Activated naive CD4-positive, alpha-beta T cell treated with anti-CD3 and anti-CD28 coated beads, Interleukin-2, amount 50 U/mL, for 72 hours (primary cell): ENCODE measurements at regions not wholly inside any gene's neighbourhood (a gene's known extent, or its start where the extent isn't known, plus 50 kb on each side); places are given as distances from the start of the nearest gene placed in this dataset.

Source experiments
- ATAC-seq, 2 donors: fragments of 150-1000 bp; cut with Tn5 transposase; 2 replicates each; pipeline ENCODE4 v1.10.0; 2021; ENCODE audit warnings: mild to moderate bottlenecking in 2 of 2, moderate library complexity in 2 of 2
- DNase-seq, 2 donors: peaks; one replicate each; pipeline ENCODE4 v3.0.0; 2021 to 2022; ENCODE audit warnings: low spot score in 2 of 2
- H3K27ac Mint-ChIP-seq, 2 donors: one replicate each; pipeline ENCODE4 v1.8.0; 2022; ENCODE audit warnings: mild to moderate bottlenecking in 2 of 2, mixed read lengths in 2 of 2
- H3K36me3 Mint-ChIP-seq, 2 donors: one replicate each; pipeline ENCODE4 v1.8.0; 2022; ENCODE audit warnings: mixed read lengths in 2 of 2
- H3K9me3 Mint-ChIP-seq, 2 donors: one replicate each; pipeline ENCODE4 v1.8.0; 2022; ENCODE audit warnings: mixed read lengths in 2 of 2

GRCh38 chr1:239322369-239322768 lies 64.0 kb upstream of the CHRM3 start:
- Mint-ChIP-seq H3K27ac (no peak overlapping the region), H3K9me3 (no peaks in the 10 kb centered on the region), H3K36me3 (no peaks in the 10 kb centered on the region)
- ATAC-seq = no peak
- no peak for DNase-seq

DNA sequence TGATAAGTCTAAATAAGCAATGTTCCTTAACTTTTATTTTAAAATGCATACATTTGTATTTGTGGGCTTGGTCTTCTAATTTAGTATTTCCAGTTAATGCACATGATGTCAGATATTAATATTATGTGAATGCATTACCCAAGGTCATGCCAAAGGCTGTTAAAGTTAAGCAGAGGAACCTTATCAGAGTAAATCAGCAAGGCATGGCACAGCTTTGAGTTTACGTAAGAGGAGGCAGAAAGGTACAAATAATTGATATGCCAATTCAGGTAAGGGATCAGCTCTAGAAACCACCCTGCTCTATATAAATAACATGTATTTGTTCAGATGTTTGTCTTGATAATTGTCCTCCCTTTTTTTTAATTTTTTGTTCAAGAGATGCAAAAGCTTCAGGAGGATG lies 64.5 kb upstream of the CHRM3 start:
- ATAC-seq (no peak), DNase-seq (no peak)
- Mint-ChIP-seq H3K27ac (no peak overlapping the region), H3K36me3 (no peaks in the 10 kb centered on the region), H3K9me3 (no peaks in the 10 kb centered on the region)

DNA sequence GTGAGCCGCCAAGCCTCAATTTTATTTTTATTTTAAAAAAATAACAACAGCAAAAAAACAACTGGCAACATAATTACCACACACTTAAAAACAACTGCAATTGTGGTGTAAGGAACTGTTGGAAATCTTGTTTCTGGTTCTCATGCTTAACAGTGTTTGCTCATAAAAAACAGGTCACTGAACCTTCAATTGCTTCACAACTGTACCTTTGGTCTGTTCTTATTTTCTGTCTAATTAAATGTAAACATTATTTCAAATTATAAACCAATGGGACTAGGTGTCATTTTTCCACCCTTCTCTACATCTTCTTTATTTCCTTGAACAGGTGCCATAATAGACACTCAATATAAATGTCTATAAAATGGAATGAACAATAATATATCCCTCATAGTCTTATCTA lies 68.4 kb upstream of the CHRM3 start:
- ATAC-seq (no peak), DNase-seq (no peak)
- Mint-ChIP-seq H3K36me3 (no peaks in the 10 kb centered on the region), H3K27ac (no peak overlapping the region), H3K9me3 (no peaks in the 10 kb centered on the region)

GRCh38 chr1:239315631-239316217 lies 70.6 kb upstream of the CHRM3 start:
- ATAC-seq (no peak), DNase-seq (no peak)
- Mint-ChIP-seq H3K9me3 (no peaks in the 10 kb centered on the region), H3K27ac (no peak overlapping the region), H3K36me3 (no peaks in the 10 kb centered on the region)

- ATAC-seq (no peak), DNase-seq (no peak)
- H3K36me3 Mint-ChIP-seq = no peaks in the 10 kb centered on the region
- H3K9me3 Mint-ChIP-seq = no peaks in the 10 kb centered on the region
- no peak overlapping the region for H3K27ac Mint-ChIP-seq
Observed at GRCh38 chr1:239311331-239311730, 75.0 kb upstream of the CHRM3 start.

GRCh38 chr1:239308701-239309333 lies 77.6 kb upstream of the CHRM3 start:
- no peaks in the 10 kb centered on the region for H3K9me3 Mint-ChIP-seq
- peak in 1 of 2 donors; percentile 63 for ATAC-seq

GRCh38 chr1:239307886-239308285 lies 78.5 kb upstream of the CHRM3 start:
- Mint-ChIP-seq H3K27ac (no peak overlapping the region), H3K36me3 (no peaks in the 10 kb centered on the region), H3K9me3 (no peaks in the 10 kb centered on the region)
- DNase-seq (no peak), ATAC-seq (no peak)

More at GRCh38 chr1:239308701-239309333, 77.6 kb upstream of the CHRM3 start:
- Mint-ChIP-seq H3K36me3 (no peaks in the 10 kb centered on the region), H3K27ac (peak overlapping the region in 1 of 2 donors; percentile 72)
- peak in 1 of 2 donors; percentile 32 for DNase-seq

DNA sequence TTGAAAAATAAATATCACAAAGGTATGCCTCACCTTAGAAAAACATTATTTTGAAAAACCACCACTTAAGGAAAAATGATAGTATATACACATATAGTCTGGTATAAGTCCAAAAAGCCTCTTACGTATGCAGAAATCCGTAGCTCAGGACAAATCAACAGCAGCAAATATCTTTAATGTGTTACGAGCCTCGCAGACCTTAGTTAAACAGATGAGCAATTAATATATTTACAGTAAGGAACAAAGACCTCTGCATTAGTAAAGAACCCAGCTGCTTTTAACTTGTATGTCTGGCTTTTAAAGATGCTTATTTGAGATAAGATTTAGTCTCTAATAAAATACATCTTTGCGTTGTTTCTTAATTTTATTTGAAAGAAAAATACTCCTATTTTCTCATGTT lies 79.9 kb upstream of the CHRM3 start:
- no peak overlapping the region for H3K27ac Mint-ChIP-seq
- ATAC-seq (no peak), DNase-seq (no peak)
- no peaks in the 10 kb centered on the region for H3K9me3 Mint-ChIP-seq
- H3K36me3 Mint-ChIP-seq = no peaks in the 10 kb centered on the region

DNA sequence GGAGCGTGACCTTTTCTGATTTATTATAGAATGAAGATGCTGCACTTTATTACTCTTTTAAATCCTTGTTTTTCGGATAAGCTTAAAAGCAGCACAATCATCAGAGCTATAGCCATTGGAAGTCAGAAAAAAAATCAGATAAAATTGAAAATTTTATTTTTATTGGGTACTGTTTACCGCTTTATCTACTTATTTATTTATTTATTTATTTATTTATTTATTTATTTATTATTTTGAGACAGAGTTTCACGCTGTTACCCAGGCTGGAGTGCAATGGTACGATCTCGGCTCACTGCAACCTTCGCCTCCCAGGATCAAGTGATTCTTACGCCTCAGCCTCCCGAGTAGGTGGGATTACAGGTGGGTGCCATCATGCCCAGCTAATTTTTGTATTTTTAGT lies 83.1 kb upstream of the CHRM3 start:
- Mint-ChIP-seq H3K9me3 (no peaks in the 10 kb centered on the region), H3K27ac (no peak overlapping the region), H3K36me3 (no peaks in the 10 kb centered on the region)
- no peak for ATAC-seq
- no peak for DNase-seq

- no peaks in the 10 kb centered on the region for H3K36me3 Mint-ChIP-seq
- no peak for ATAC-seq
Observed at GRCh38 chr1:239302696-239303095, 83.7 kb upstream of the CHRM3 start.

DNA sequence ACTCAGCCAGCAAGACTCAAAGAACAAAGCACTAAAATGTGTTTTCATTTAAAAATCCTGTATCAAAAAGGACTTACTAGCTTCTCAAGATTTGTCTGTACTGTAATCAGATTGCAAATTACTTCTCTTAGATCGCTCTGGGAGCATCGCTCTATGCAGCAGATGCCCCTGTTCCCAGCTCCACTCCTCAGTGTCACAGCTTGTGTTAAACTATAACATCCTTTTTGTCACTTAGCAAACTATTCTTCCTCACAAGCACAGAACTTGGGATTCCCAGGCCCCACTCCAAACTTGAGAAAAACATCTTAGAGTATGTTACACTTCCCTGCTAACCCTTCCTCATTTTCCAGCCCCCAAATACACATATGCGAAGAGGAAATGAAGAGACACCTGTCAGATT lies 85.1 kb upstream of the CHRM3 start:
- Mint-ChIP-seq H3K9me3 (no peaks in the 10 kb centered on the region), H3K27ac (no peak overlapping the region), H3K36me3 (no peaks in the 10 kb centered on the region)
- no peak for DNase-seq
- no peak for ATAC-seq

More at GRCh38 chr1:239302696-239303095, 83.7 kb upstream of the CHRM3 start:
- DNase-seq = no peak
- no peak overlapping the region for H3K27ac Mint-ChIP-seq
- H3K9me3 Mint-ChIP-seq = no peaks in the 10 kb centered on the region

GRCh38 chr1:239297910-239298309 lies 88.5 kb upstream of the CHRM3 start:
- no peak for ATAC-seq
- H3K9me3 Mint-ChIP-seq = no peaks in the 10 kb centered on the region
- H3K36me3 Mint-ChIP-seq = no peaks in the 10 kb centered on the region
- H3K27ac Mint-ChIP-seq = no peak overlapping the region
- no peak for DNase-seq

DNA sequence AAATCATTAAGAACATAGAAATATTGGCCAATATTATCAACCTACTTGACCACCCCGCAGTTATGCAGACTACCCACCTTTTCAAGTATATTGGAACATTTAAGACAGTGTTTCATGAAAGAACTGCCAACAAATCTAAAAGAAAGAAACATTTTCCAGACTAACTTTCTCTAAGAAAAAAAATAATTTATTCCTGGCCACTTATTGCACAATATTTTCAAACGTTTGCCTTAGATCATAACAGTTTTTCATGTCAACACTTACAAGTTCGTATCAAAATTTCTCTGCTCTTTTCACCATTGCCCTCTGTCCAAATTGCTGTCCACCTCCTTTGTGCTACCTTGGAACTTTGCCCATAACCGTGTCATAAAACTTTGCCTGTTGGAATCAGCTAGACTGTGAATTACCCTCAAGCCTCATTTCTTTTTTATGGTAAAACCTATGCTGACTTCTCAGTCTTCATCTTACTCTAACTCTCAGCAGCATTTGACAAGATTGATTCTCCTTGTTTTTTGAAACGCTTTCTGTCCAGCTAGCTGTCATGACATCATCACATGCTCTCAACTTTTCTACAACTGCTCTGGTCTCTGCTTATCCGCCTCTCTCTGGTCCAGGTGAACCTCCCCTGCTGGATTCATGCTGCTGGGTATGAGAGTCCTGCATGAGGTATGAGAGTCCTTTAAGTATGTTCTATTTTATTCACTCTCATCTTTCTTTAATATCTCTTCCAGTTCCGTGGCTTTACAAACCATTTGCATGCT lies 92.8 kb upstream of the CHRM3 start:
- no peak overlapping the region for H3K27ac Mint-ChIP-seq
- no peaks in the 10 kb centered on the region for H3K9me3 Mint-ChIP-seq
- no peak for ATAC-seq
- H3K36me3 Mint-ChIP-seq = no peaks in the 10 kb centered on the region
- no peak for DNase-seq

DNA sequence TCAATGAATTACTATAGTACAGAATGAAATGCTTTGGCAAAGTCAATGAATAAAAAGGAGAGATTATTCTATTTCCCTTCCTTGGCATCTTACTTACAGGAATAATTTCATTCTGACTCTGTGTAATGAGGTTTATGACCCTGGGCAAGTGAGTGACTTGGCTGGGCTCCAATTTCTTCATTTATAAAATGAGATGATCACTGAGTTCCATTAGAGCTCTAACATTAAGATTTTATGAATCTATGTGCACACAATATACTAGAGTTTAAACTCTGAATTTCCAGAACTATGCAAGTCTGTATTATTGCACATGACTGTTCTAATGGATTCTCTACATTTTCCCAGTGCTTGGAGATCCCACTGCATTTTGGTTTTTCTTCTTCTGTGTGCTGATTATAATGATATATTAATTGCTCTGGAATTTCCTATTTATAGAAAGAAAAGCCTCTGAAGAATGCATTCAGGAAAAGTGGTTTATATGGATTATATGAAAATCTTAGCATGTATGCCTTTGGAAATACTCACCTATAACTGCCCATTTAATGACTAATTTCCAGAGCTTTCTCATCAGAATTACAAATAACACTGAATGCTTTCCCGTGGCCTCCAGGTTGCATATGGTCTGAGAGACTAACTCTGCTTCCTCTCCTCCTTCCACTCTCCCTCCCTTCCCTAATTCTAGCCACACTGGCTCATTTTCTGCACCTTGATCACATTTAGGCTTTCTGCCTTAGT lies 97.4 kb upstream of the CHRM3 start:
- no peak for DNase-seq
- no peak for ATAC-seq

GRCh38 chr1:239287296-239287695 lies 99.1 kb upstream of the CHRM3 start:
- Mint-ChIP-seq H3K27ac (no peak overlapping the region), H3K36me3 (no peaks in the 10 kb centered on the region), H3K9me3 (no peaks in the 10 kb centered on the region)
- no peak for ATAC-seq
- no peak for DNase-seq

More for the DNA sequence above, 97.4 kb upstream of the CHRM3 start:
- Mint-ChIP-seq H3K27ac (no peak overlapping the region), H3K36me3 (no peaks in the 10 kb centered on the region), H3K9me3 (no peaks in the 10 kb centered on the region)

GRCh38 chr1:239283216-239283615 lies 103.2 kb upstream of the CHRM3 start:
- Mint-ChIP-seq H3K27ac (no peak overlapping the region), H3K36me3 (no peaks in the 10 kb centered on the region), H3K9me3 (no peaks in the 10 kb centered on the region)
- ATAC-seq = no peak
- no peak for DNase-seq

- Mint-ChIP-seq H3K9me3 (no peaks in the 10 kb centered on the region), H3K36me3 (no peaks in the 10 kb centered on the region), H3K27ac (no peak overlapping the region)
- ATAC-seq = no peak
- no peak for DNase-seq
Observed at GRCh38 chr1:239282411-239282810, 104.0 kb upstream of the CHRM3 start.
